Upper lobe of left lung (tissue), 6 donors: ENCODE measurements at regions not wholly inside any gene's neighbourhood (a gene's known extent, or its start where the extent isn't known, plus 50 kb on each side); places are given as distances from the start of the nearest gene placed in this dataset.

Experiments used
- ATAC-seq, 2 donors: fragments of 200-7000 bp; cut with Tn5 transposase; one replicate each; pipeline ENCODE4 v1.9.1; 2022; ENCODE audit warnings: mild to moderate bottlenecking in 2 of 2, moderate library complexity in 2 of 2; ENCODE audit not compliant: low FRiP score in 2 of 2
- DNase-seq, 2 donors: peaks; one replicate each; pipeline ENCODE4 v3.0.0-alpha.2; 2019 to 2020
- H3K27ac ChIP-seq, 4 donors: fragments of 200-600 bp; sonication (generic); one replicate each; pipeline ENCODE4 v1.5.1; 2016 to 2019
- H3K27me3 ChIP-seq, 4 donors: fragments of 200-600 bp; sonication (generic); one replicate each; pipeline ENCODE4 v1.5.1; 2017 to 2019
- H3K36me3 ChIP-seq, 4 donors: fragments of 200-600 bp; sonication (generic); one replicate each; pipeline ENCODE4 v1.5.1; 2016 to 2019
- H3K4me1 ChIP-seq, 4 donors: fragments of 200-600 bp; sonication (generic); one replicate each; pipeline ENCODE4 v1.5.1; 2018 to 2019
- H3K4me3 ChIP-seq, 4 donors: fragments of 200-600 bp; sonication (generic); one replicate each; pipeline ENCODE4 v1.5.1; 2017 to 2019; ENCODE audit warnings: mild to moderate bottlenecking in 2 of 4, moderate library complexity in 1 of 4
- H3K9me3 ChIP-seq, 4 donors: fragments of 200-600 bp; sonication (generic); one replicate each; pipeline ENCODE4 v1.5.1; 2018 to 2019
- EP300 ChIP-seq, 4 donors: sonication (generic); formaldehyde crosslinking; IDR thresholded peaks; one replicate each; pipeline ENCODE4 v1.5.1; 2017; ENCODE audit warnings: antibody characterized with exemption in 4 of 4, control low read depth in 2 of 4
- POLR2A ChIP-seq, 4 donors: fragments of 450-650 bp; IDR thresholded peaks; one replicate each; pipeline ENCODE4 v1.5.1; 2016 to 2017; ENCODE audit warnings: antibody characterized with exemption in 4 of 4, mild to moderate bottlenecking in 2 of 4
- POLR2AphosphoS5 ChIP-seq, 2 donors: sonication (generic); formaldehyde crosslinking; IDR thresholded peaks; one replicate each; pipeline ENCODE4 v1.5.1; 2017; ENCODE audit warnings: antibody characterized with exemption in 2 of 2
- WGBS, 2 donors: methylation state at CpG; one replicate each; pipeline ENCODE4 v1.1.5; 2017 to 2018; 5-methylcytosine and 5-hydroxymethylcytosine counted together
- TF ChIP-seq, protein P1 (sequence below), 6 experiments: fragments of 450-650 bp in 4 of 6; fragments of 200-600 bp in 2 of 6; sonication (generic) in 2 of 6; IDR thresholded peaks; one replicate each; pipeline ENCODE4 v1.5.1; 2016 to 2019; ENCODE audit warnings: antibody characterized with exemption in 6 of 6
- donor health status: DM: no; HTN: no; CAD: no; lungs with moderate emphysema.
- donor health status: DM: no; HTN: yes; CAD: no; lungs with severe emphysema.

DNA sequence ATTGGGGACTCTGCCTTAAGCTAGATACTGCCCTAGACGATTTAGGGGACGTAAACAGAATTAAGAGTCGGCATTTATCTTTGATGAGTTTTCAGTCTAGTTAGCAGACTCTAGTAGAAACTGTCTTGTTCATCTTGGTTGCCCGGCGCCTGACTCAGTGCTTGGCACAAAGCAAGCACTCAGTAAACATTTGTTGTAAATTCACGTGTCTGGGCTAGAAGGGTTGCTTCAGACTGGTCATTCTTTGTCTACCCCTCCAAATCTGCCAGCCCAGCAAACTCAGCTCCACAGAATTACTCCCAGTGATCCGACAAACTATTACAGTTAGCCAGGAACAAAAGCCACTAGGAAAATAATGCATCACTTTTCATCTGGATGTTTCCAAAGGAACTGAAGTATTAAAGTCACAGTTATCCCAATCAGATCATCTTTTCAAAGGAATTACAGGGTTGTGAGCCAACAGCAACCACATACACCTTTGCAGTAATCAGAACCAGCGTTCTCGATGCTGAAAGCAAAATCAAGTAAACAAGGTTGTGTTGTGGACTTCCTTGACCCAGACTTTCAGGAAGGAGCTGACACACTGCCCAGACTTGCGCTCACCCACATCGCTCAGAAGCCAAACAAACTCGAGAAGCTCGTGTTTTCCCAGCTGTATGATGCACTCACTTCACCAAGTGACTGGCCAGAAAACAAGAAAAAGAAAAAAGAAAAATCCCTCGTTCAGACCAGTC, 66.5 kb upstream of the GADD45A start:
- peak; percentile 61 for TF ChIP-seq POLR2AphosphoS5 (IDR thresholded peaks at IDR 0.05)
- TF ChIP-seq, protein P1, sequence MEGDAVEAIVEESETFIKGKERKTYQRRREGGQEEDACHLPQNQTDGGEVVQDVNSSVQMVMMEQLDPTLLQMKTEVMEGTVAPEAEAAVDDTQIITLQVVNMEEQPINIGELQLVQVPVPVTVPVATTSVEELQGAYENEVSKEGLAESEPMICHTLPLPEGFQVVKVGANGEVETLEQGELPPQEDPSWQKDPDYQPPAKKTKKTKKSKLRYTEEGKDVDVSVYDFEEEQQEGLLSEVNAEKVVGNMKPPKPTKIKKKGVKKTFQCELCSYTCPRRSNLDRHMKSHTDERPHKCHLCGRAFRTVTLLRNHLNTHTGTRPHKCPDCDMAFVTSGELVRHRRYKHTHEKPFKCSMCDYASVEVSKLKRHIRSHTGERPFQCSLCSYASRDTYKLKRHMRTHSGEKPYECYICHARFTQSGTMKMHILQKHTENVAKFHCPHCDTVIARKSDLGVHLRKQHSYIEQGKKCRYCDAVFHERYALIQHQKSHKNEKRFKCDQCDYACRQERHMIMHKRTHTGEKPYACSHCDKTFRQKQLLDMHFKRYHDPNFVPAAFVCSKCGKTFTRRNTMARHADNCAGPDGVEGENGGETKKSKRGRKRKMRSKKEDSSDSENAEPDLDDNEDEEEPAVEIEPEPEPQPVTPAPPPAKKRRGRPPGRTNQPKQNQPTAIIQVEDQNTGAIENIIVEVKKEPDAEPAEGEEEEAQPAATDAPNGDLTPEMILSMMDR (IDR thresholded peaks at IDR 0.05) = no peak
- peak in 3 of 4 donors; percentile 7 to 52 (median 37) for TF ChIP-seq EP300 (IDR thresholded peaks at IDR 0.05)
- WGBS, 2 donors = 35 to 46% methylated on average over 14 of the region's 14 CpGs
- ATAC-seq (peak; percentile 62 to 85), DNase-seq (peak in 1 of 2 donors; percentile 34)
- H3K27ac ChIP-seq = peak overlapping the region in 3 of 4 donors; percentile 35 to 67 (median 55)
- no peak overlapping the region for H3K4me3 ChIP-seq
- H3K9me3 ChIP-seq = no peaks in the 10 kb centered on the region
- H3K36me3 ChIP-seq = no peaks in the 10 kb centered on the region
- H3K4me1 ChIP-seq = peaks cover 0 to 10% (median 2%) of the 10 kb centered on the region in 4 donors
- H3K27me3 ChIP-seq = no peaks in the 10 kb centered on the region

DNA sequence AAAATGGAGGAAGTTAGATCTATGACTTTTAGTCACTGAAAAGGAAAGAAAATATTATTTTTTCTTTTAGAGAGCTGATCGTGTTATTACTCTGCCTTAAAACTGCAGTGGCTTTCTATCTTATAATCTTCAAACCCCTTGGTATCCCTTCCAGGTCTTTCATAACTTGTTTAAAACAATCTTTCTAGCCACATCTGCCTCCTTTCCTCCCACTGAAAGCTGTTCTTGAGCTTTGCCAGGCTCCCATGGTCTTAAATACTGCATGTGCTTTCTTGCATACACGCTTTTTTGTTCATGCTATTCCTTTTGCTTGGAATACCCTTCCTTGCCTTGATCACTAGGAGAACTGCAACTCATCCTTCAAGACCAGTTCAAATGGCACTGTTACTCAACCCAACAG, 65.9 kb upstream of the GADD45A start:
- H3K4me3 ChIP-seq = no peak overlapping the region

DNA sequence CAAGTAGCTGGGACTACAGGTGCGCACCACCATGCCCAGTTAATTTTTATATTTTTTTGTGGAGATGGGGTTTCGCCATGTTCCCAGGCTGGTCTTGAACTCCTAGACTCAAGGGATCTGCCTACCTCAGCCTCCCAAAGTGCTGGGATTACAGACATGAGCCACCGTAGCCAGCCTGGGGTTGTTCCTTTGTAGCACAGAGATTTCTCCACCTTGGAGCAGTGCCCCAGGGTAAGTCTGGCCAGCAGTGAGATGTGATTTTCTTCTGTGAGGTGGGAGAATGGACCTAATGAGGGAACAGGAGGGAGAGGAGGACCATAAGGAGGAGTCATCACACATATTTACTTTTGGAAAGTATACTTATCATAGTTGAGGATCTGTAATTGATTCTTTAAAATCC, 61.1 kb upstream of the GADD45A start:
- Histone ChIP-seq H3K27me3 (no peaks in the 10 kb centered on the region), H3K36me3 (no peaks in the 10 kb centered on the region), H3K4me1 (no peaks in the 10 kb centered on the region), H3K9me3 (no peaks in the 10 kb centered on the region), H3K27ac (no peak overlapping the region), H3K4me3 (no peak overlapping the region)
- TF ChIP-seq EP300 (IDR thresholded peaks at IDR 0.05) (no peak), POLR2AphosphoS5 (IDR thresholded peaks at IDR 0.05) (no peak), POLR2A (IDR thresholded peaks at IDR 0.05) (no peak)
- TF ChIP-seq, protein P1 (IDR thresholded peaks at IDR 0.05) = no peak
- WGBS, 2 donors = 93 to 95% methylated on average over 3 of the region's 3 CpGs
- ATAC-seq (no peak), DNase-seq (no peak)

More for the DNA sequence above, 65.9 kb upstream of the GADD45A start:
- H3K27ac ChIP-seq = peak overlapping the region; percentile 35 to 67 (median 48)
- ATAC-seq (no peak), DNase-seq (no peak)
- H3K4me1 ChIP-seq = peaks cover 0 to 8% (median 2%) of the 10 kb centered on the region in 4 donors
- WGBS, 2 donors = 46 to 52% methylated on average over 2 of the region's 2 CpGs
- H3K9me3 ChIP-seq = no peaks in the 10 kb centered on the region
- TF ChIP-seq, protein P1 (IDR thresholded peaks at IDR 0.05) = no peak
- TF ChIP-seq EP300 (IDR thresholded peaks at IDR 0.05) (no peak), POLR2A (IDR thresholded peaks at IDR 0.05) (no peak), POLR2AphosphoS5 (IDR thresholded peaks at IDR 0.05) (no peak)
- no peaks in the 10 kb centered on the region for H3K36me3 ChIP-seq
- H3K27me3 ChIP-seq = no peaks in the 10 kb centered on the region

DNA sequence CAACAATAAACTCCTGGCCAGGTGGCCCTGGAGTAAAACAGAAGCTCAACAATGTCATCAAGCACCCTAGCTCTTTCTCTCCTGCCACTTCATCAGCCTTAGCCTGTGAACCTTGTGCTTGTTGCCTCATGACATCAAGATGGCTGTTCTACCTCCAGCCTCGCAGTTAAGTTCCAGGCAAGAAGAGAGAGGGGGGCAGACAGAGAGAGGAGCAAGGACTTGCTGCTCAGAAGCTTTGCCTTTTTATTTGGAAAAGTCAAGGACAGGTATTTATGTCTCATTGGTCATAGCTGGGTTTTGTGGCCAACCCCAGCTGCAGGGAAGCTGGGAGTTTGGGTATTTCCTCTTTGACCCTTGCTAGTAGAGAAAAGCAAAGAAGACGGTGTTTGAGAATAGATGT, 60.3 kb upstream of the GADD45A start:
- no peaks in the 10 kb centered on the region for H3K9me3 ChIP-seq
- no peak for ATAC-seq

More for the DNA sequence above, 60.3 kb upstream of the GADD45A start:
- no peak overlapping the region for H3K4me3 ChIP-seq
- no peaks in the 10 kb centered on the region for H3K4me1 ChIP-seq
- 84 to 98% methylated on average over 2 of the region's 2 CpGs for WGBS, 2 donors
- no peaks in the 10 kb centered on the region for H3K27me3 ChIP-seq
- TF ChIP-seq POLR2AphosphoS5 (IDR thresholded peaks at IDR 0.05) (no peak), POLR2A (IDR thresholded peaks at IDR 0.05) (no peak), EP300 (IDR thresholded peaks at IDR 0.05) (no peak)
- TF ChIP-seq, protein P1 (IDR thresholded peaks at IDR 0.05) = no peak
- DNase-seq = no peak
- H3K27ac ChIP-seq = no peak overlapping the region
- no peaks in the 10 kb centered on the region for H3K36me3 ChIP-seq
